HK-2 (cell line): ENCODE measurements at regions not wholly inside any gene's neighbourhood (a gene's known extent, or its start where the extent isn't known, plus 50 kb on each side); places are given as distances from the start of the nearest gene placed in this dataset.
"Not testable (repeated sequence)": the region's sequence is repeated elsewhere in the genome, so short reads cannot be mapped to it uniquely, and the experiment has no call there.

Experiments used
- DNase-seq: peaks from one replicate; pipeline ENCODE4 v3.0.0-alpha.2; 2018; ENCODE audit not compliant: unreplicated experiment

DNA sequence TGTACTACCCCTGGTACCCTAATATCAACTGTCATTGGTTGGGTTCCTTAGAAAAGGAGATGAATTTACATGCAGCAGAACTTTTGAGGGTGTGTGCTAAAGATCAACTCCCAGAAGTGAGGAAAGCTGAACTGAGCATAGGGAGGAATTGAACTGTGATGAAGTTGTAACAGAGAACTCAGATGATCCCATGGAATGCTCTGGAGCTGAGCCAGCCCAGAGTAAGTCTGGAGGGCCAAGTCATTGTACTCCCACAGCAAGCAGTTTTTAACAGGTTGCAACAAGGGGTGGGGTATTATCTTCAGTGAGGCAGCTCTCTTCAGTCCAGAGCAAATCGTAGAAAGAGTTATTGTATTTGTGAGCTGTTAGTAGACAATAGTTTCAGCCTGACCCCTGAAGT lies 572.3 kb downstream of the PYDC2 start:
- DNase-seq: peak; percentile 8

- DNase-seq: no peak
These were observed 577.8 kb downstream of the PYDC2 start for GRCh38 chr3:192038726-192039125.

DNA sequence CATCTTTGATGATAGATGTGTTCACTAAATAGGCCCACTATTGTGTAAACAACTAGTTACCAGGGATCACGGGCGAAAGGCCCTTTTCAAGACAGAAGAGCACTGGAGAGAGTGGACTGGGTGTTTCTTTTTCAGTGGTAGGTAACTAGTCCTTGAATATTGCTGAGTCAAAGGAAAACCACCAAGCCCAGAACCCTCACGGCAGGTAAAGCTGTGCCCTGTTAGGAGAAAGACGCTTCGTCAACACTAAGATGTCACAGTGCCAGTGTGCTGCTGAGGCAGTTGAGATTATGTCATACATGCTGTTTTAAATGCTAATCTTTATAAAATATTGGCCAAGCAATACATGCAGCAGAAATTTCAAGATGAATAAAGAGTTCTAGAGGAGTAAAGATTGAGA lies 578.6 kb downstream of the PYDC2 start:
- no peak for DNase-seq

- DNase-seq: no peak
These were observed 579.5 kb downstream of the PYDC2 start for GRCh38 chr3:192040282-192041043.

- DNase-seq: no peak
These were observed 581.2 kb downstream of the PYDC2 start for GRCh38 chr3:192042116-192042515.

- peak; percentile 24 for DNase-seq
These were observed 593.9 kb downstream of the PYDC2 start for GRCh38 chr3:192054881-192055280.

DNA sequence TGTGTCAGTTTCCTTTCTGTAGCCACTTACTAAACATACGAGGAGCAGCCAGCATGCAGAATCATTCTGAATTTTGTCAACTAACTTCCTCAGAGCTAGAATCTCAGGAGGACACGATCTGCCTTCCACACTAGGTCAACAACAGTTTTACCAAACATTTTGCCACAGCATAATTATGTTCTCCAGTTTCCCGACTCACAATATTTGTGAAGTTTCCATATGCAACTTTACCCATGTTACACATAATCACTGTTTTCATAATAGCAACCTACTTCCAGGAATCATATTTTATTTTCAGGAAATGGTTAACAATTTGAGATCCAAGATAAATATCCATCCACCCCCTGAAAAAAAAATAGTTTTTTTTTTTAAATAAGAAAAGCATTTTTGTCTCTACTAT lies 595.0 kb downstream of the PYDC2 start:
- DNase-seq: no peak

GRCh38 chr3:192057261-192057660 lies 596.3 kb downstream of the PYDC2 start:
- DNase-seq: no peak

DNA sequence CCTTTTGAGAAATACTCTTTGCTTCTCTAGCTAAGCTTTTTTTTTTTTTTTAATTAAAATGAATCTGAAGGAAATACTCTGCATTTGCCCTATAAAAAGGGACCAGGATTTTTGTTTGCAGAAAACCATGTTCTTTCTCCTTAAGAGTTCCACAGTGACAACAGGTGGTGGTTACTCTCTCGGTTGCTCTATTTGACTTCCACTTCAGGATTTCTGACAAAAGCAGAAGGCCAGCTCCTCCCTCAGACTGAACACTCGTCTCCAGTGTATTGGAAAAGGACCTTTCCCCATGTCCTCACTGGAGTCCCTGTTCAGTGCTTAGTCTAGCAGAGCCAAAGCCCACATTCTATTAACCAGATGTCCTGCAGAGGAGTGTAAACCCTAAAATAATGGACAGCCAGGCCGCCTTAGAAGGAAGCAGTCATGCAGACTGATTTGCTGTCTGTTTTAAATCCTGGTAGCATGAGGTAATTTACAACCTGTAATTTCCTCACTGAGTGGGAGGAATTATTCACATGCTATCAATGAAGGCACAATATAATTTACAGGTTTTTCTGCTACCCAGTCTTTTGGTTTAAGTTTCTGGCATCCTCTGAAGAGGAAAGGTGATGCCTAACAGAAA lies 599.3 kb downstream of the PYDC2 start:
- no peak for DNase-seq

GRCh38 chr3:192061426-192061825 lies 600.5 kb downstream of the PYDC2 start:
- no peak for DNase-seq

DNA sequence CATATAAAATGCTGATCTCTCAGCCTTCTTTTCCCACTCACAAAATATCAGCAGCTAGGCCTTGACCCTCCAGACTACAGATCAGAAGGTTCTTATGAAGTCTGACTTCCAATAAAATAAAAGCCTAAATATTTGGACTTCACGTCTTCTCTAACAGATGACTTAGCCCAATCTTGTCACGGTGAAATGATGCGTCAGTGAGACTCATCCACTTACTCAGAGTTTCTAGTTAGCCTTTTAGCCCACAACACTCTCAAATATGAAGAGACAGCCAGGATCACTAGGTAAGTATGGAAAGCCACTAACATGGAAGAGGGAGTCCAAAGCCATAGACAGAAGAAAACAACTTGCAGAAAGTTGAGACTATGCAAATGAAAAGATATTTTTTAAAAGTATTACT lies 601.2 kb downstream of the PYDC2 start:
- no peak for DNase-seq

DNA sequence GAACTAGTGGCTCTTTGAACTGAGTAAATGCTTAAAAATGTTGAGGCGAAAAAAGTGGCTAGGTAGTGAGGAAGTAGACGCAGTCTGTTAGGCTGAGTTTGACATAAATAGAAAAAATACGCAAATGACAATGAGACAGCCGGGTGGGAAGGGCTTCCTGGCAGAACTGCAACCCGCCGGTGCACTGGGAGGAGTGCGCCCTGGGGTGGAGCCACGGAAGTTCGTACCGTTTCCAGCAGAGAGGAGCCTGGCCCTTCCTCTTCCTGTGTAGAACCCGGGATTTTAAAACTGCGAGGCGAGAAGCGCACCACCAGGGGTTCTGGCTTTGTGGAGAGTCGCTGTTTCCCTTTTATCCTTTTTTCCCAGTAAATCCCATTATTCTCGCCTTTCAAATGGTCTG lies 602.6 kb downstream of the PYDC2 start:
- no peak for DNase-seq

- DNase-seq: no peak
These were observed 604.0 kb downstream of the PYDC2 start for GRCh38 chr3:192064959-192065358.

DNA sequence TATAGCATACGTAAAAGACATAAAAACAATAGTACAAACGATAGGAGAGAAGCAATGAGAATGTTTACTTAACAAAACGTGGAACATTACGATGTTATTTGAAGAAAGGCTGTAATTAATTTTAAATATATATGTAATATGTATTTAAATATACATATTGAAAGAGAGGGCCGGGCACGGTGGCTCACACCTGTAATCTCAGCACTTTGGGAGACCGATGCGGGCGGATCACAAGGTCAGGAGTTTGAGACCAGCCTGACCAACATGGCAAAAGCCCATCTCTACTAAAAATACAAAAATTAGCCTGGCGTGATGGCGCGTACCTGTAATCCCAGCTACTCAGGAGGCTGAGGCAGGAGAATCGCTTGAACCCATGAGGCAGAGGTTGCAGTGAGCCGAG lies 605.3 kb downstream of the PYDC2 start:
- not testable (repeated sequence) for DNase-seq

DNA sequence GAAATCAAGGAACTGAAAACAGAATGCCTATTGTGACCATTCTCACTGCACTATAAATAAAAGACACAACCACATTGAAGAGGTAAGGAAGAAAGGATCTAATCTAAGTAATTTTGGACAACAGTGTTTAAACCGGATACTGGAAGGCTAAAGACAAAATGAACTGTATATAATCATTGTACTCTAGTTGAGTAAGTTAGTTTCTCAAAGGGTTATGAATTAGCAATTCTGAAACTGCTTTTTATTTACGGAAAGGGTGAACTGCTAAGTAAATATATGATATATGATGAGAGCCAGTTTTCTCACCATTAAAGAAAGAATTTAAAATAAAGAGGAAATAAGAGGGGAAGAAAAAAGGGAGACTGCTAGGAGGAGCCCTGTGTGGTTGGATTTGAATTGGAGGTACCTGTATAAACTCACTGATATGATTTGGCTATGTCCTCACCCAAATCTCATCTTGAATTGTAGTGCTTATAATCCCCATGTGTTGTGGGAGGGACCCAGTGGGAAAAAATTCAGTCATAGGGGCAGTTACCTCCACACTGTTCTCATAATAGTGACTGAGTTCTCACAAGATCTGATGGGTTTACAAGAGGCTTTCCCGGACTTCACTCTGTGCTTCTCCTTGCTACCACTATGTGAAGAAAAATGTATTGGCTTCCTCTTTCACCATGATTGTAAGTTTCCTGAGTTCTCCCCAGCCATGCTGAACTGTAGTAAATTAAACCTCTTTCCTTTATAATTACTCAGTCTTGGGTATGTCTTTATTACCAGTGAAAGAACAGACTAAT lies 607.7 kb downstream of the PYDC2 start:
- no peak for DNase-seq

GRCh38 chr3:192077795-192078497 lies 617.0 kb downstream of the PYDC2 start:
- DNase-seq: no peak

- no peak for DNase-seq
These were observed 618.1 kb downstream of the PYDC2 start for GRCh38 chr3:192079098-192079497.

- DNase-seq: no peak
These were observed 619.4 kb downstream of the PYDC2 start for GRCh38 chr3:192080336-192080735.

DNA sequence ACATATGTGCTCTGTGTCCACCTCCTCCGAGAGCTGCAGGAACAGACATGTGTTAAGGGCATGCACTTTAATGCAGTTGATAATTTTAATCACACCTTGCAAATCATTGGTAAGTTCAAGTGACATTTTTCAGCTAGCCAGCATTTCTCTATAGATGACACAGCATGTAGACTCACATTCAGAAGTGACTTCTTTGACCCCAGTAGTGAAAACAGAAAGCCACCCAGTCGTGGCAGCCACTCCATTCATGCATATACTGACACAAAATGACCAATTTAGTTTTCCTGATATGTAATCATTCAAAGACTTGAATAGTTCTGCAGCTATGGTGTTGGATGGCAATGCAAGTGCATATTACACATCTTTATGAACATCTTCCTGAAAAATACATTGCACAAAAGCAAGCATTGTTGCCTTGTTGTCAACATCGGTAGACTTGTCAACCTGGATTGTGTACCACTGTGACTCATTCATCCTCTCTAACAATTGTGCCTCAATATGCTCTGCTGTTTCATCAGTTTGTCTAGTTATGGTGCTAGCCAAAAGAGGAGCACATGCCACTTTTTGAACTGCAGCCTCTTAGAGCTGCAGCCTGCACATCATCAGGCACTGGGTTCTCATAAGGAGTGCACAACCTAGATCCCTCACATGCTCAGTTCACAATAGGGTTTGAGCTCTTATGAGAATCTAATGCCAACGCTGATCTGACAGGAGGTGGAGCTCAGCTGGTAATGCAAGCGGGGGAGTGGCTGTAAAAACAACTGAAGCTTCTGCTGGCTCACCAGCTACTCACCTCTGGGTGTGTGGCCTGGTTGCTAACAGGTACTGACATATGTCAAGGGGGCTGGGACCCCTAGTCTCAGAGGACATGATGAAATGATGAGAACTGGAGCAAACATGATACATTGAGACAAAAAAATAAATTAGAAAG lies 622.0 kb downstream of the PYDC2 start:
- no peak for DNase-seq
